Activated CD4-positive, alpha-beta T cell treated with anti-CD3 and anti-CD28 coated beads, Interleukin-2, amount 50 U/mL, for 4 hours (primary cell): ENCODE measurements at regions not wholly inside any gene's neighbourhood (a gene's known extent, or its start where the extent isn't known, plus 50 kb on each side); places are given as distances from the start of the nearest gene placed in this dataset.
"Not testable (repeated sequence)": the region's sequence is repeated elsewhere in the genome, so short reads cannot be mapped to it uniquely, and the experiment has no call there.

Experiments
- DNase-seq, 2 experiments: peaks; one replicate each; pipeline ENCODE4 v3.0.0-alpha.2; 2020

DNA sequence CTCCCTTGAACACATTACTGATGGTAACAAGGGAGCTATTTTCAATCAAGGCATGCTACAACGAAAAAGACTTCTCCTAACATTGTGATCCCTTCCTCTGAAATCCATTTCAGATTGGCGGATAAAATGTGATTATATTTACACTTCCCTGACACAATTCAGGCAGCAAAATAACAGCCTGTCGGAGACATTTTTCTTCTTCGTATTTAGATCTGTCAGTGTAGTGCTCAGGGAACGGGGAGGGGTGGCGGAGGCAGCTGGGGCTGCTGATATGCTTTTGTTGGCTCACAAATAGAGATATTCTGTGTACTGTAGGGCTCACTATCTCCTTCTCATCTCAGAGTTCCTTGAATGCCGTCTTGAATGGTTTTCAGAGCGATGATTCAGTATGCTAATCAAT is 1261.7 kb upstream of the AUTS2 start:
- DNase-seq = no peak

DNA sequence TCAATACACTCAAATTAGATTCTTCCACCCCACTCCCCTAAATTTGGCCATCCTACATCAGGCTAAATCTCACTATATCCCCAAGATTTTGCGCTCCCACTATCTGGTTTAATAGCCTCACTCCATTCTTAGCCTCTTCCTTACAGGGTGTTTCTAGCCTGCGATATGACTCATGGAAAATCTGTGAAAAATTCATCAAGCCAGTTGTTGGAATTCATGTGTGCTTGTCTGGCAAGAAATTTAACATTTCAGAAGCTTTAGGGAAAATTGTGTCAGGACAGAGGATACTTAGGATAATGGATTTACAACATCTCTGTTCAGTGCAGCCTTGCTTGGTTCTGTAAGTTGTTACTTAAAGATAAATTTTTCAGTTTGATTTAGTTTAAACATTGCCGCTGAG is 1249.9 kb upstream of the AUTS2 start:
- DNase-seq = no peak

DNA sequence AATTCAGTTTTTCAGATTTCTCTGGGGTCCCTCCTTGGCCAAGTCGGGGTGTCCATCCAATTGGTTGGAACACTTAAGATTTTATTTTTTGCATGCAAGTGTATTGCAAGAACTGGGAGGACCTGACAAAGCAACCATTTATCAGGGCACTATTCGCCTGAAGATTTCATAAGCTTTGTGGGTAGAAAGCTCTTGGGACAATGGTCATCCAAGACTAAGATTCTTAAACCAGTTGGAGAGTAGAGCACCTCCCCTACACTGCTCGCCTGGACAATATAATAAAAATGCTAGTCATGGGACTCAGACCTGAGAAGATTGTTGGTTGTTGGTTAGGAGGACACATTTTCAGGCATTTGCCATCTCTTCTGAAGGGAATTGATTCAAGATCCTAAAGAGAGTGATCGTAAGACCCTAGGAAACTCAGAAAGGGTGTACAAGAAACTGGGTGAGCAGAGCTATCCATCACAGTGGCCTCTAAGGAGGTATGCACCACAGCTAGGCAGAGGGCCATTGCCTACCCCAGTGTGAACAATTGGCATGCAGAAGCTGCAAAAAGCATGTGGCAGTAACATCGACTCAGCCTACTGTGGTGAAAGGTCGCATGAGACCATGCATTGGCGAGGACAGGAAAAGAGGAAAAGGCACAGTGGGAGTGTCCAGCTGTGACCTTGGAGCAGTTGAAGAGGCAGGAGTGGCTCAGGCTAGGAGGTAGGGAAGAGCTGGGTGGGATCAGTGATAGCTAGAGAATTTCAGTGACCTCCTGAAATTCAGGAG is 1235.3 kb upstream of the AUTS2 start:
- no peak for DNase-seq

DNA sequence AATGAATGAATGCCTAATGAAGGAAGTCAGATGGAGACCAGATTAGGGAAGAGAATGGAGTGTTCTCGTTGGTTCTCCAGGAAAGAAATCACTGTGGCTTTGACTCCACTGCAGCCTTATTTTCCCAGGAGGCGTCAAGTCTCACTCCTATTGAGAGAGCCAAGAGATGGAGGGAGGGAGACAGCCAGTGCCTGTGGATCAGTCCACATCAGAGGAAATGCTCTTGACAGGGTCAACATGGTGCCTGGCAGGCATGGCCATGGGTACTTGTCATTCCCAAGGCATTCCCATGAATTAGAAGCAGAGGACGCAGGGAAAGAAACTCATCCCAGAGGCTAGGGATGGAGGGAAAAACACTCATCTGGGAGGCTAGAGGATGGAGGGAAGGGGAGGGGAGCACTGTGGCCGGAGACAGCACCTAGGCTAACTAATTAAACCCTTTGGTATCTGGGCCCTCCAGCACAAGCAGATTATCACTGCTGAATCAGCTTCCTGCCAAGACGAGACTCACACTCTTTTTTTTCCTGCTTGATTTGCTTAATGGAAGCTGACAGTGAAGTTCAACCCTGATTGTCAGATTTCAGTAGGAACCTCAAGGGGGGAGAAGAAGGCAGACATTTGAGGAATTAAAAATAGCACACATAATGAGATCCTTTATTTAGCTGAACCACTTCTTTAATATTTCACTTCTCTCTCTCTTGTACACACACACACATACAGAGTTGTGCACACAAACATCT is 1233.2 kb upstream of the AUTS2 start:
- no peak for DNase-seq

DNA sequence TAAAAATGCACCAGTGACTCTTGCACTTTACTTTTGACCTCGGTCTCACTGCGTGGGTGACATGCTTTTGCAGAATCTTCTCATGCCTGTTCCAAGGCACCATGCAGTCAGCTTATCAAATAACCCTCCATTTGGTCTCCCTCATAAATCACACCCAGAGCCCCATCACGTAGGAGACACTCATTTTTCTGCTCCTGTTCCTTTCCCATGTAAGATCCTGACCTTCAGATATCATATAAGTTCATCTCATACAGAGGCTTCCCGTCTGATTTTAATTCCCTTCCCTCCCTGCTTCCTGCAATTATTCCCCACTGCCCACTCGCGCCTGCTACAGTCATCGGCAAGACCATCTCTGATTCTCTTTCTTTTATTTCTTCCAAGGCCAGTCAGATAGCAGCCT is 1226.3 kb upstream of the AUTS2 start:
- DNase-seq = no peak

DNA sequence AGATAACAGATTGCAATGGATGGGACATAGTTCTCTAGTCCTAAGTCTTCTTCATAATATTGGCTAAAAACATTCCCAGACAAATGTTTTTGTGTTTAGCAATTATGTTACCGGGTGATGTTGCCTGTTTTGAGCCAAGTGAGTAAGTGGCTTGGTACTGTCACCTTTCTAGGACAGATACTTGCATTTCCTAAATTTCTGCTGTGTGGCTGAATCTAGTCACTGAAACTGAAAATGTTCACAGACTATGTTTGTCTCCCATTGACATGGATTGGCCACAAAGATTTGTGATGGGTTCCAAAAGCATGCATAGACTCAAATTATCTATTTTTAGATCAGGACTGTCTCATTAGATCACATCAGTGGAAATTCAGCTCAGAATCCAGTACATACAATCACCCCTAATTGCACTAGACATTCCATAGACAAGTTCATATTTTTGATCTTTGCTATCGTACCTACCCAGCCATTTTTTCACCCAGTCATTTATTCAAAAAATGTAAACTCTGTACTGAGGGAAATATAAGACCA is 1222.1 kb upstream of the AUTS2 start:
- no peak for DNase-seq

DNA sequence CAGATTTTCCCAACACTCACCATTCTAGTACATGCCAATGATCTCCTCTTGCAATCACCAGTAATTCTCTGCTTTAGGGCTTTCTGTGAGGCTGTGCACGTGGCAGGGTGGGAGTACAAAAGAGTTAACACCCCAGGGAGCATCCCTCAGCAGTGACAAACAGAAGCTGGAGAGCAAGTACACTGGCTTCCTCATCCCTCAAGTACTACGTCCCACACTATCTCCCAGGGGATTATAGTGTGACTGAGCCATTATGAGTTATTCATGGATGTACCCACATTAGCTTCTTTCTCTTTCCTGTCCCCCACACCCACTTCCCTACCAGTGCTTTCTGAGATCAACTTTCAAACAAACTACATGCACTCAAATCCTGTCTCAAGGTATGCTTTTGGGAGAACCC is 1216.5 kb upstream of the AUTS2 start:
- DNase-seq = no peak

DNA sequence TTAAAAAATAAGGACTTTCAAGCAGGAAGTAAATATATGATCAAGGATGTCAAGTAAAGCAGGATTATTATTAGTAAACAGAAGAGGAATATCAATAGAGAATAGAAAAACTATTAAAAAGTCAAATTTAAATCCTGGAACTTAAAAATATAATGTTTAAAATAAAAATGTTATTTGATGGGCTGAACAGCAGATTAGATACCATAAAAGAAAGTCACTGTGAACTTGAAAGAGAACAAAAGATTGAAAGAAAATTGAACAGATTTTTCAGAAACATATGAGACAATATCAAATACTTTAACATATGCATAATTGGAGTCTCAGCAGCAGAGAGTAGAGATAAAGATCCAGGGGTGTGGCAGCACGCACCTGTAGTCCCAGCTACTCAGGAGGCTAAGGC is 1213.7 kb upstream of the AUTS2 start:
- no peak for DNase-seq

DNA sequence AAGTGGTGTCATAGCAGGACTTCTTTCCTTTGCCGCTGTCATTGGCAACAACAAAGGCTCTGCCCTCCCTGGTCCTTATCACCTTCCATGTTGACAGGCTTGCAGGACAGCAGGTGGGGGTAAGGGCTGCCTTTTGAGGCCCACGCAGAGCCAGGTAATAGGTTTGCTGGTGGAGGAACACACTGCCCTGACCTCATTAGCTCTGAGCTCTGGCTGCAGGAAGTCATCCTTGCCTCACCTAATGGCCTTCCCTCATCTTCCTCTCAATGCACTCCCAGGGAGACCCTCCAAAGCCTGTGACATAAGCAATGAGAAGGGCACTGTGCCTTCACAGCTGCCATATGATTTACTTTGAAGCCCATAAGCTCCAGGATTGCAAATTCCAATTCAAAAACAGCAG is 1205.2 kb upstream of the AUTS2 start:
- DNase-seq = no peak

DNA sequence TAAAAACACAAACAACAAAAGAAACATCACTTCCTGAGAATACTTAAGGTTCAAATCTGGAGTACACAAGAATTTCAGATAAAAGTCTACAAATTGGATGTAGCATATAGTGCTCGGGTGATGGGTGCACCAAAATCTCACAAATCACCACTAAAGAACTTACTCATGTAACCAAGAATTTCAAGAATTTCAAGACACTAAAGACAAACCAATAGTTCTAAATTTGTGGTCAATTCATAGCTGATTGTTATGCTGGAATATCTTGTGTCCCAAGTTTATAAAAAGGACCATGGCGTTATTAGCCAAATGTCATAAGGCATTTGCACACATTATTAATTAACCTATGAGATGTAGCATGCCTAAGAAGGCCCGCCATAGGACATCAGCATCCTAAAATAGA is 1204.1 kb upstream of the AUTS2 start:
- no peak for DNase-seq

DNA sequence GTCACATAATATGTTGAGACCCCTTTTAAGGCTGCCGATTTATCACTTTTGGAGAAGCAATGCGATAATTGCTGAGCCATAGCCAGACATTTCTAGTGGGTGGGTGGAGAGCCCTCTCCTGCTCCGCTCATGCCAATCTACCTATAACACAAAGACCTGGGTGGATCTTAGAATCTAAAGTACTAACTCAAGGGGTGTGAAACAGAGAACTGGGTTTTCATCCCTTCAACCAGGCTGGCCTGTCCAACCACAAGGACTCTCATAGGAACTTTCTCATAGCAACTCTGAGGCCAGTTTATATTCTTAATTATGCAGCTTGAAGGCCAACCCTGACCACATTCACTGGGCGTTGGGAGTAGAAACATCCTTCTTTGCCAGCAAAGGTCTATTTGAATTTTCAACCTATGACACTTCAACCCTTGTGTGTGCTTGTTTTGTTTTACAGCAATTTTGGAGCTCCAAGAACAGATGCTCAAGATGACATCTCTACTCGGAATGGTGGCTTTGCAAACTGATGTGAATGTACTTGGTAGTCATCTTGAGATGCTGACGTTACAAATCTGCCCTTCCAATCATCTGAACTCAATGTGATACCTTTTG is 1198.2 kb upstream of the AUTS2 start:
- no peak for DNase-seq

DNA sequence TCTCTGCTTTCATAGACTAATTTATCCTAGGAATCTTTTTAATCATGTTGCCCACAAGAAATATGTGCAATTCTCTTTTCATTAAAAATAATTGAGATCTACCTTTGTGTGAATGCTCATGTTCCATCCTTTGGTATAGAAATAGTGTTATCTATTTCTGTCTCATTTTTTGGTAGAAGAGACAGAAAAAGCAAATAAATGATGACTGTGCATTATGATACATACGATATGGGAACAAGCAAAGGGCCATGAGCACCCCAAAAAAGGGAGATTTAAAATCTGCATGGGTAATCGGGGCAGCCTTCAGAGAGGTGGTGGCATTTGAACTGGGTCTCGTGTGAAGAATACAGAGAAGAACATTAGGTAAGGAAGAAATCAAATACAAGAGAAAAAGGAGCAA is 1197.5 kb upstream of the AUTS2 start:
- DNase-seq = no peak

DNA sequence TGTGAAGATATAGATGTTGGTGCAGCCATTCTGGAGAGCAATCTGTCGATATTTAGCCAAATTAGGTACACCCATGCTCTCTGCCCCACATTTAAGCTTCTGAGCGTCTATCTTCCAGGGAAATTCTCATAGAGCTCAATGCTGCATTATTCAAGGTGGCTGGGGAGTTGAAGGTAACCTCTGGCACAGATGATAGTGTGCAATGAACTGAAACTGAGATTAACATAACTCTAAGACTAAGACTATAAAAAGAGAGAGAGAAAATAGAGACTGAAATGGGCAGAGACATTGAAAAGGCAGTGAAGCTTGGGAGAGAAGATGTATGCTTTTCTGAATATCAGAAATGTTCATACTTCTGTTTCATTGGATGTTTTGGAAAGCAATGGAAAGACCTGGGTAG is 1197.0 kb upstream of the AUTS2 start:
- no peak for DNase-seq

DNA sequence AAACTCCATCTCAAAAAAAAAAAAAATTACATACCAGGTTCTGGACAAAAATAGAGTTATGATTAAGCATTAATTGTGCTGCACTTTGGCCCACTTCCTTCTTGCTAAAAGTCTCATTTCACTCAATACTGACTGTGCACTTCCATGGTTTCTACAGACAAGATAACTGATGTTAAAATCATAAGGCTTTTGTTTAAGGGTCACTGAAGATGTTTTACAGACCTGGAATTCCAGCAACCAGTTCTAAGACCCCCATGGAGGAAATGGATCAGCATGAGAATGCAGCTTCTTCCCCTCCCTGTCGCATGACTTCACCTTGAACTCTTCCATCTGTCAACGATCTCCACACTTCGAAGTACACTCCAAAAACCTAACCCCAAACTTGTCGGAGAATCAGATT is 1191.8 kb upstream of the AUTS2 start:
- no peak for DNase-seq

DNA sequence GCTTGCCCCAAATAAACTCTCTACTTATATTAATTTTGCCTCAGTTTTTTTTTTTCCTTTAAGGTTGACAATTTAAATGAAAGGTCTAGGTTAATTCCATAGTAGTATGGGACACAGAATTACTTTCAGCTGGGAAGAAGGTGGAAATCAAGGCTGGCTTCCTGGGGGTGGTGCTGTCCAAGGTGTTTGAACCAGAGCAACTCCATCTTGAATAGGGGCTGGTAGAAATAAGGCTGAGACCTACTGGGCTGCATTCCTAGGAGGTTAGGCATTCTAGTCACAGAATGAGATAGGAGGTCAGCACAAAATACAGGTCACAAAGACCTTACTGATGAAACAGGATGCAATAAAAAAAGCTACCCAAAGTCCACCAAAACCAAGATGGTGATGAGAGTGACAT is 1190.8 kb upstream of the AUTS2 start:
- DNase-seq = no peak

DNA sequence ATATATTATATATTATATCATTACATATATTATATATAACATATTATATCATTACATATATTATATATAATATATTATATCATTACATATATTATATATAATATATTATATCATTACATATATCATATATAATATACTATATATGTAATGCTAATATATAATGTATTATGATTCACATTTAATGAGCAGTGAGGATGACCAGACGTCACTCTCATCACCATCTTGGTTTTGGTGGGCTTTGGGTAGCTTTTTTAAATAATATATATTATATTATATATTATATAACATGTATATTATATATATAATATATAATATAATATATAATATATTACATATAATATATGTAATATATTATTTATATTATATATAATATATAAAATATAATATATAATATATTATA is 1189.4 kb upstream of the AUTS2 start:
- DNase-seq = no peak

DNA sequence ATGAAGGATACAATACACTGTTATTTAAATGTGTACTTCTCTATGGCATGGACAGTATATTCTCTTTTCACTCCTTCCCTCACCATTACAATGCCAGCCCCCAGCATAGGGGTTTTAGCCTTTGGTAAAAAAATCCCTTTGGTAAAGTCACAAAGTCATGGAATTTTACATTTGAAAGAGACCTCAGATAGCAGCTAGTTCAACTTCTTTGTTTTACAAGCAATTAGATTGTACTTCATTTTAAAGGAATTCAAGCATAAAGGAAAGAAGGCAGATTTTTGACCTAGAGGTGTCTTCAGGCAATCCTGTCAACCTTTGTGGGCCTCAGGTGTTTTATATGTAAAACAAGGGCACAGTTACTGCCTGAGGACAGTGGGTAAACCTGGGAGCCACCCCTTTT is 1188.4 kb upstream of the AUTS2 start:
- no peak for DNase-seq

DNA sequence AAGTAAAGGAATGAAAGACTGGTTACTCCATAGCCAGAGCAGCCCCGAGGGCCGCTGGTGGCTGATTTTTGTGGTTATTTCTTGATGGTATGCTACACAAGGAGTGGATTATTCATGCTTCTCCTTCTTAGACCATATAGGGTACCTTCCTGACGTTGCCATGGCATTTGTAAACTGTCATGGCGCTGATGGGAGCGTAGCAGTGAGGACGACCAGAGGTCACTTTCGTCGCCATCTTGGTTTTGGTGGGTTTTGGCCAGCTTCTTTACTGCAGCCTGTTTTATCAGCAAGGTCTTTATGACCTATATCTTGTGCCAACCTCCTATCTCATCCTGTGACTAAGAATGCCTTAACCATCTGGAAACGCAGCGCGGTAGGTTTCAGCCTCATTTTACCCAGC is 1187.6 kb upstream of the AUTS2 start:
- not testable (repeated sequence) for DNase-seq

DNA sequence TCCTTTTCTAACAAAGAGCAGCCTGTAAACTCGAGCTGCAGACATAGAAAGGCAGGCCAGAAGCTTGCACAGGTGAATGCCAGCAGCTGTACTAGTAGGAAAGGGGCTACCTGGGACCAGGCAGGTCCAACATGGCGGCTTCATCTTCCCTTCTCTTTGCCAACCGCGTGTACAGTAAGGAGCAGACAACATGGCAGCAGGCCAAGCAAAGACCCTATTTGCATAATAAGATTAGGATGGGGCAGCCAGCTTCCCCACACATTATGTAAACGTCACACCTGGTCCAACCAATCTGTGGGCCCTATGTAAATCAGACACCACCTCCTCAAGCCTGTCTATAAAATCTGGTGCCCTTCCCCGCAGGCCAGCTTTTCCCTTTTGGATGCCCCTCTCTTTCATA is 1186.5 kb upstream of the AUTS2 start:
- no peak for DNase-seq

DNA sequence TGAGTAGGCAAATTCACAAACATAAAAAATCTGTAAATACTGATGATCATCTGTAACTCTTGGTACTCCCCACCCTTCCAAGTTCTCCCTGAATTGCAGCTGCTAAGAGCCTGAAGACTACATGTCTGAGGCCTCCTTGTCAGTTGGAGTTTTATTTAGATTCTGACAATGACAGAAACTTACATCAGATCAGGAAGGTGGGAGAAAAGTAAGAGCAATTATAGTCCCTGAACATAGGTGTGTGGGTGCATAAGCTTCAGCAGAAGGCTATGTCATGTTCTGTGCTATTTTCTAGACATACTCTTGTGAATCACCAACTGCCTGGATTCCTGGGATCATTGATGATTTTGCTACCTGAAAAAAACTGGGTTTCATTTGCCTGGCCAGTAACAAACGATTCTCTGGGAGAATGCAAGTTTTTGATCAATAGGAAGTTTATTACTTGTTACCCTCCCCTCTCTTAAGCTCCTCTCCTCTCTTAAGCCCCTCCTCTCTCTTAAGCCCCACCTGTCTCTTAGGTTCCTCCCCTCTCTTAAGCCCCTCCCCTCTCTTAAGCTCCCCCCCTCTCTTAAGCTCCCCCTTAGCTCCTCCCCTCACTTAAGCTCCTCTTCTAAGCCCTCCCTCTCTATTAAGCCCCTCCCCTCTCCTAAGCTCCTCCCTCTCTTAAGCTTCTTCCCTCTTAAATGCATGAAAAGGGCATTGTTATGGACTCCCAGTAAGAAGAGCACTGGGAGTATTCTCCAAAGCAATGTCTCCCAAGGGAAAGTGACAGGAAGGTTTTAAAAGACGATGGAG is 1183.4 kb upstream of the AUTS2 start:
- DNase-seq = no peak

DNA sequence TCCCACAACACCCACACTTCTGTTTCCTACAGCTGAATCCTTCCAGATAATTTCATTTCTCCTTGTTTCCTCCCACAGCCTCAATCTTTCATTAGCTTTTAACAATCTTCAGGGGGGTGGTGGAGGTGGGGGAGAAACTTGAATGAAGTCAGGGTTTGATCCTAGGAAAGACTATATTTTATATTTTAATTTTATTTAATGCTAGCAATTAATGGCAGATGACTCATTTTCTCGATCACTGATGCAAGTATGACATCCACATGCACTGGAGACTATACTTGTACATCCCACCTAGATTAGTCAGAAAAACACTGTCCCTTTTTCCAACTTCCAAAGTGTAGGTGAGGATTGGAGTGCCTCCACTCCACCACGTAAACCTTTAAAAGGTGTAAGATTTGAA is 1181.3 kb upstream of the AUTS2 start:
- DNase-seq = no peak

DNA sequence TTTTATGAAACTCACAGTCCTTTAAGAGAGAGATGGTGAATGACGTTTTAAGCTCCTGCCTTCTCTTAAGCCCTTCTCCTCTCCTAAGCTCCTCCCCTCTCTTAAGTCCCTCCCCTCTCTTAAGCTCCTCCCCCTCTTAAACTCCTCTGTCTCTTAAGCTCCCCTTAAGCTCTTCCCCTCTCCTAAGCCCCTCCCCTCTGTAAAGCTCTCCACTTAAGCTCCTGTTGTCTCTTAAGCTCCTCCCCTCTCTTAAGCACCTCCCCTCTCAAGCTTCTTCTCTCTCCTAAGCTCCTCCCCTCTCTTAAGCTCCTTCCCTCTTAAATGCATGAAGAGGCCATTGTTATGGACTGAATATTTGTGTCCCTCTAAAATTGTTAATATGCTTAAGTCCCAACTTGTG is 1180.6 kb upstream of the AUTS2 start:
- DNase-seq = no peak
